ENCODE measurements at regions not wholly inside any gene's neighbourhood (a gene's known extent, or its start where the extent isn't known, plus 50 kb on each side); places are given as distances from the start of the nearest gene placed in this dataset.

DNA sequence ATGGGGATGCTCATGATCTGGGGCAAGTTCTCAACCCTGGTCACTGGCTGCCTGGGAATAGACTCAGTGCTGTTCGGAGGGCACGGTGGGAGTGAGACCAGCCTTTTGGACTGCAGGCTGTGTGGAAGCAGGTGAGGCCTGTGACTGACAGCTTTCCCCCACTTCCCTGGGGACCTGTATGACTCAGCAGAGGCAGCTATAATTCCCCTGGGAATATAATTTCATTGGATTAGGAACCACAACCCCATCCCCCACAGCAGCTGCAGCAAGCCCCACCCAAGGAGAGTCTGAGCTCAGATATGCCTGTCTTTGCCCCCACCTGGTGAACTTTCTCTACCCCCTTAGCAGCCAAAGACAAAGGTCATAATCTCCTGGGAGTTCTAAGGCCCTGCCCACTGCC, 408.6 kb downstream of the PPP3CA start:
- H3K27ac ChIP-seq (ENCODE audit: low read depth in 1 of 2, low read length in 1 of 2) = no peak overlapping the region
- TF ChIP-seq, protein P1, sequence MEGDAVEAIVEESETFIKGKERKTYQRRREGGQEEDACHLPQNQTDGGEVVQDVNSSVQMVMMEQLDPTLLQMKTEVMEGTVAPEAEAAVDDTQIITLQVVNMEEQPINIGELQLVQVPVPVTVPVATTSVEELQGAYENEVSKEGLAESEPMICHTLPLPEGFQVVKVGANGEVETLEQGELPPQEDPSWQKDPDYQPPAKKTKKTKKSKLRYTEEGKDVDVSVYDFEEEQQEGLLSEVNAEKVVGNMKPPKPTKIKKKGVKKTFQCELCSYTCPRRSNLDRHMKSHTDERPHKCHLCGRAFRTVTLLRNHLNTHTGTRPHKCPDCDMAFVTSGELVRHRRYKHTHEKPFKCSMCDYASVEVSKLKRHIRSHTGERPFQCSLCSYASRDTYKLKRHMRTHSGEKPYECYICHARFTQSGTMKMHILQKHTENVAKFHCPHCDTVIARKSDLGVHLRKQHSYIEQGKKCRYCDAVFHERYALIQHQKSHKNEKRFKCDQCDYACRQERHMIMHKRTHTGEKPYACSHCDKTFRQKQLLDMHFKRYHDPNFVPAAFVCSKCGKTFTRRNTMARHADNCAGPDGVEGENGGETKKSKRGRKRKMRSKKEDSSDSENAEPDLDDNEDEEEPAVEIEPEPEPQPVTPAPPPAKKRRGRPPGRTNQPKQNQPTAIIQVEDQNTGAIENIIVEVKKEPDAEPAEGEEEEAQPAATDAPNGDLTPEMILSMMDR (IDR thresholded peaks at IDR 0.05; ENCODE audit: control extremely low read depth, extremely low read depth) = no peak
- no peak overlapping the region for H3K9ac ChIP-seq (ENCODE audit: insufficient read depth in 1 of 2, low read length in 2 of 2)
- no peak overlapping the region for H3K4me3 ChIP-seq
- no peak for ATAC-seq (ENCODE audit: insufficient read depth, low FRiP score)
- no peaks in the 10 kb centered on the region for H3K27me3 ChIP-seq (ENCODE audit: control insufficient read depth in 3 of 3, insufficient read depth in 3 of 3, low read length in 2 of 3)
- DNase-seq = no peak
- 93 to 100% methylated on average over 2 of the region's 2 CpGs for WGBS, 2 donors
- peaks cover 0 to 4% (median 0%) of the 10 kb centered on the region in 5 donors for H3K4me1 ChIP-seq (ENCODE audit: control insufficient read depth in 5 of 5, insufficient read depth in 5 of 5, low read length in 5 of 5)
- H3K9me3 ChIP-seq (ENCODE audit: control insufficient read depth in 4 of 4, insufficient read depth in 3 of 4, low read length in 3 of 4) = peaks cover 0 to 4% (median 0%) of the 10 kb centered on the region in 4 donors
- H3K36me3 ChIP-seq (ENCODE audit: control insufficient read depth in 4 of 4, insufficient read depth in 4 of 4, low read length in 4 of 4) = no peaks in the 10 kb centered on the region

DNA sequence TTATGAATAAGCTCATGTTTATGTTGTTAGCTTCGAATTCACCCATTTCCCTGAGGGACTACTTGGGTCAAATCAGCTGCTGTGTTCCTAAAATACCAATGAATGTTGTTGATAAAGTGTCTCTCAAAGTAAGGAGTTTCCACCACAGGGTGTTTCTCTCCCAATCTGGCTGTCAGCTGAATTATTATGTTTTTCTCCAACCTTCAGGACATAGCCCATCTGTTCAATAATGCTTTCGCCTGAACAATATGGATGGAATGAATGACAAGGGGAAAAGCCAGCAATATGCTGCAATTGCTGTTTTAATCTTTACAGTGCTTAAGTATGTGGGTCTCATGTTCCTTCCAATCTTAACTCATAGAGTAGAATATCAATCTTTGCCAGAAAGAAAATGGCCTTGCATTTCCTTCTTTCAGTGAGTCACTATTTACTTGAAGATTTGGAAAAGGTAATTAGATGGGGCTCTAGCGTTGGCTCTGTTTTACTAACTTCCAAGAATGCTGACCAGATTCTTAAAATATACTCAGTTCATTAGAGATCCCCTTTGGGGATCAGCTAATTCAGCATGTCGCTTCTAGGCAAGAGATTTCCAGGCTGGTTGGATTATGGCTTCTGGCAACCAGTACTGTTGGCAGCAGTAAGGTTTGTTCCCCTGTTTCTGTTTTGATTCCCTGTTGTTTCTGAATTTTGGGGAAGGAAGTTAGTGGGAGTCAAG, 410.5 kb downstream of the PPP3CA start:
- no peak overlapping the region for H3K27ac ChIP-seq (ENCODE audit: low read depth in 1 of 2, low read length in 1 of 2)
- 84 to 90% methylated on average over 4 of the region's 4 CpGs for WGBS, 2 donors
- peaks cover 0 to 4% (median 0%) of the 10 kb centered on the region in 5 donors for H3K4me1 ChIP-seq (ENCODE audit: control insufficient read depth in 5 of 5, insufficient read depth in 5 of 5, low read length in 5 of 5)
- H3K36me3 ChIP-seq (ENCODE audit: control insufficient read depth in 4 of 4, insufficient read depth in 4 of 4, low read length in 4 of 4) = no peaks in the 10 kb centered on the region
- H3K27me3 ChIP-seq (ENCODE audit: control insufficient read depth in 3 of 3, insufficient read depth in 3 of 3, low read length in 2 of 3) = no peaks in the 10 kb centered on the region
- H3K4me3 ChIP-seq = no peak overlapping the region
- H3K9ac ChIP-seq (ENCODE audit: insufficient read depth in 1 of 2, low read length in 2 of 2) = no peak overlapping the region
- TF ChIP-seq, protein P1 (IDR thresholded peaks at IDR 0.05; ENCODE audit: control extremely low read depth, extremely low read depth) = no peak
- ATAC-seq (ENCODE audit: insufficient read depth, low FRiP score) (no peak), DNase-seq (no peak)
- no peaks in the 10 kb centered on the region for H3K9me3 ChIP-seq (ENCODE audit: control insufficient read depth in 4 of 4, insufficient read depth in 3 of 4, low read length in 3 of 4)

DNA sequence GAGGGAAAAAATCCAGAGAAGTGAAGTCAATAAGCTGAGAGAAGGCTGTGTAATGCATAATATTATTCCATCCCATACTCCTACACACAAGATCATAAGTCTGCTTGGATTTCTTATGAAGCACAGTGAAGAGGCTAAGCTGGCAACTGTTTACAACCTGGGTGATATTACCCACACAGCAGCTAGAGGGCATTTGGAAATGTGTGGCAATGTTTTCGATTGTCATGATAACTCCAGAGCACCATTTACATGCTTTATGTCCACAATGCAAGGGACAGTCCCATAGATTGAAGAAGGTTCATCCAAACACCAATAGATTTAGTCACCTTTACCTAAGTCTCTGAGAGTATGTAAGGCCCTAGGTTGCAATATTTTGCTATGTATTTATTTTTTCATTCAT, 412.2 kb downstream of the PPP3CA start:
- H3K27me3 ChIP-seq (ENCODE audit: control insufficient read depth in 3 of 3, insufficient read depth in 3 of 3, low read length in 2 of 3) = no peaks in the 10 kb centered on the region
- TF ChIP-seq, protein P1 (IDR thresholded peaks at IDR 0.05; ENCODE audit: control extremely low read depth, extremely low read depth) = no peak
- WGBS, 2 donors = 75 to 86% methylated on average over 1 of the region's 1 CpG

More for the DNA sequence above, 412.2 kb downstream of the PPP3CA start:
- Histone ChIP-seq H3K27ac (ENCODE audit: low read depth in 1 of 2, low read length in 1 of 2) (no peak overlapping the region), H3K9ac (ENCODE audit: insufficient read depth in 1 of 2, low read length in 2 of 2) (no peak overlapping the region), H3K4me1 (ENCODE audit: control insufficient read depth in 5 of 5, insufficient read depth in 5 of 5, low read length in 5 of 5) (peaks cover 0 to 4% (median 0%) of the 10 kb centered on the region in 5 donors), H3K9me3 (ENCODE audit: control insufficient read depth in 4 of 4, insufficient read depth in 3 of 4, low read length in 3 of 4) (no peaks in the 10 kb centered on the region), H3K4me3 (no peak overlapping the region), H3K36me3 (ENCODE audit: control insufficient read depth in 4 of 4, insufficient read depth in 4 of 4, low read length in 4 of 4) (no peaks in the 10 kb centered on the region)
- DNase-seq = no peak
- no peak for ATAC-seq (ENCODE audit: insufficient read depth, low FRiP score)

All from lung (tissue), 11 donors.